ENCODE measurements at regions not wholly inside any gene's neighbourhood (a gene's known extent, or its start where the extent isn't known, plus 50 kb on each side); places are given as distances from the start of the nearest gene placed in this dataset.
"Not testable (repeated sequence)": the region's sequence is repeated elsewhere in the genome, so short reads cannot be mapped to it uniquely, and the experiment has no call there.

GRCh38 chr12:75614396-75614795 is 103.0 kb upstream of the KRR1 start:
- DNase-seq (ENCODE audit: low read depth, low spot score), result not testable (repeated sequence)

GRCh38 chr12:75613981-75614380 is 102.6 kb upstream of the KRR1 start:
- no peak for DNase-seq (ENCODE audit: low read depth, low spot score)

DNA sequence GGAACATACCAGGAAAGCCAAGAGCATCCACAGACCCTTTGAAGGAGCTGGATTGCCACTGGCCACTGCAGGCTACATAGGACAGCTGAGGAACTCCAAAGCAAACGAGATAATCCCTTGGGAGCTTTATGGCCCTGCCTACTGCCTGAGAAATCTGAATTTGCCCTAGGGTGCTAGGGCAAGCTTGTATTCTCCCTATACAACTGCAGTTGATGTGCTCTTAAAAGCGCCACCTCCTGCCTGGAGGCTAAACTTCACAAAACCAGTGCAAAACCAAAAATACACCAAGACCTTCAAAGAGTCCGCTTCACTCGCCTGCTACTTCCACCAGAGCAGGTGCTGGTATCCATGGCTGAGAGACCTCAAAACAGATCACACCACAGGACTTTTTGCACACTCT is 99.6 kb upstream of the KRR1 start:
- no peak for DNase-seq (ENCODE audit: low read depth, low spot score)

DNA sequence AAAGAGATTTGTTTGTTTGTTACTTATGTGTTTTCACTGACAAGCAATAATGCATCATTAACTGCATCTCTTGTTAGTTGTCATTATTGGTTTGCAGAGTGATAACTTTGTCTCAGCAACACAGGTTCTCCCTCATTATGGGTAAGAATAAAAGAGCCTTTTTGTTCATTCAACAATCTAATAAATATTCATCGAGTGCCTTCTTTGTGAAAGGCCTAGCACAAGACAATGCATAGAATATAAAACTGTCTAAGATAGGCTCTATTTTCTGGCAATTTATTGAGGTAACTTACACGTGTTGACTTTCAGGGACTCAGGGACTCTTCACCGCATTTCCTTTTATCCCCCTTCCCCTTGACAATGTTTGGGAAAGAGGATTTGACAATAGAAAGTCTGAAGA is 95.5 kb upstream of the KRR1 start:
- no peak for DNase-seq (ENCODE audit: low read depth, low spot score)

DNA sequence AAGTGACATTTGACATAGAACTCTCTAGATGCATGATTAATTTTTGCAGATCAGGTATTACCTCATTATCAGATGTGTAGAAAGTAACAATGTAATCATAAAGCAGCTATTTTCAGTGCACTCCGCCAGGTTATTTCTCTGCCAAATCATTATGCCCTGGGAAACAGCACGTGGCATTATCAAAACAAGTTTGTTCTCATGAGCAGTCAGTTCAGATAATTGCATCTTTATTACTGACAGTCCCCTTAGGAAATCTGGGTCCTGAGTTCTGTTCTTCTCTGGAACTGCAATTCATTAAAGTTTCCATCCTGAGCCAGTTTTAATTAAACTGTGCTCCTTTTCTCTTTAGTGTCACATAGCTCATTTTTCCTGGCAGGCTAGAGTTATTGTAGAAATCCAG is 94.7 kb upstream of the KRR1 start:
- no peak for DNase-seq (ENCODE audit: low read depth, low spot score)

- no peak for DNase-seq (ENCODE audit: low read depth, low spot score)
These were observed 92.1 kb upstream of the KRR1 start for GRCh38 chr12:75603475-75603874.

GRCh38 chr12:75602106-75602505 is 90.7 kb upstream of the KRR1 start:
- DNase-seq (ENCODE audit: low read depth, low spot score), result no peak

- DNase-seq (ENCODE audit: low read depth, low spot score), result no peak
These were observed 88.7 kb upstream of the KRR1 start for GRCh38 chr12:75600146-75600545.

DNA sequence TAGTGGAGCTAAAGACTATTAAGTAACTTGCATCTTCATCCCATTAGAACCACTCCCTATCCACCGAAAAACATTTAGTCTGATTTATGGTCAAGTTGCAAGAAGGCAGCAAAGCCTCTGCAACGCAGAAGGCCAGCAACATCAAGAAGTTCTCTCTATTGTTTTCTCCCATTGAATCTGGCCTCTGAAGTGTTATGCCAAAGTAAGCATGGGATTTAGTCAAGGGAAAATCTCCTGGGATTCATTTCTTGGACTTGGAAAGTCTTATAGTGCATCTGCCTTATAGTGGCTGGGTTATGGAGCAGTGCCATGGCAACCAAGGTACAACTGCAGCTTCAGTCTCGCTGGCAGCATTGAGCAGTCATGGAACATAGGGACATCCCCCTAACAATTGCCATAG is 87.7 kb upstream of the KRR1 start:
- no peak for DNase-seq (ENCODE audit: low read depth, low spot score)

- DNase-seq (ENCODE audit: low read depth, low spot score), result no peak
These were observed 85.0 kb upstream of the KRR1 start for GRCh38 chr12:75596406-75596805.

- no peak for DNase-seq (ENCODE audit: low read depth, low spot score)
These were observed 81.4 kb upstream of the KRR1 start for GRCh38 chr12:75592638-75593335.

- DNase-seq (ENCODE audit: low read depth, low spot score), result no peak
These were observed 80.7 kb upstream of the KRR1 start for GRCh38 chr12:75592086-75592485.

- no peak for DNase-seq (ENCODE audit: low read depth, low spot score)
These were observed 80.2 kb upstream of the KRR1 start for GRCh38 chr12:75591628-75592027.

GRCh38 chr12:75589801-75590200 is 78.4 kb upstream of the KRR1 start:
- DNase-seq (ENCODE audit: low read depth, low spot score), result no peak

GRCh38 chr12:75587340-75588106 is 76.1 kb upstream of the KRR1 start:
- no peak for DNase-seq (ENCODE audit: low read depth, low spot score)

DNA sequence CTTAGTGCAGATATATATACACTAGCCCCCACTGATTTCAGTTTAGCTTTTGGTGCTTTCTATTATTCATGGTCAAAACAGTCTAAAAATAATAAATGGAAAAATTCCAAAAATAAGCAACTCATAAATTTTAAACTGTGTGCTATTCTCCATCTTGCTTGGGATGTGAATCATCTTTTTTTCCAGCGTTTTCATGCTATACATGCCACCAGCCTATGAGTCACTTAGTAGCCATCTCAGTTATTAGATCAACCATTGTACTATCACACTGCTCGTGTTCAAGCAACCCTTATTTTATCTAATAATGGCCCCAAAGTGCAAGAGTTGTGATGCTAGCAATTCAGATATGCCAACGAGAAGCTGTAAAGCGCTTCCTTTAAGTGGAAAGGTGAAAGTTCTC is 73.9 kb upstream of the KRR1 start:
- no peak for DNase-seq (ENCODE audit: low read depth, low spot score)

GRCh38 chr12:75583355-75583754 is 71.9 kb upstream of the KRR1 start:
- no peak for DNase-seq (ENCODE audit: low read depth, low spot score)

GRCh38 chr12:75581515-75581914 is 70.1 kb upstream of the KRR1 start:
- DNase-seq (ENCODE audit: low read depth, low spot score), result no peak

GRCh38 chr12:75579552-75579951 is 68.1 kb upstream of the KRR1 start:
- DNase-seq (ENCODE audit: low read depth, low spot score), result no peak

- no peak for DNase-seq (ENCODE audit: low read depth, low spot score)
These were observed 67.1 kb upstream of the KRR1 start for GRCh38 chr12:75578546-75578945.

DNA sequence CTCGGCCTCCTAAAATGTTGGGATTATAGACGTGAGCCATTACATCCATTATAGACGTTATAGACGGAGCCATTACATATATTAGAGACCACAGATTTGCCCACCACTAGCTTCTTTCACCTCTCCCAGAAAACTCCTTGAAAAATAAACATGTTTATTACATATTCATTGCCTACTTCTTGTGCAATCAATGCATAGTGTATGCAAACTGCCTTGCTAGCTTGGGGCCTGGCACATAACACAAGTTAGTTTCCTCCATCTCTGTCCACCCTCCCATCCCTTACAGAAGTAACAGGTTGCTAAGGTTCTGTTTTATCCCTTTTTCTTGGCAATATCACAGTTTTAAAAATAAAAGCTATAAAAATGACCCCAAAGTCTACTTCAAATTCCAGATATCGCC is 66.4 kb upstream of the KRR1 start:
- DNase-seq (ENCODE audit: low read depth, low spot score), result no peak

DNA sequence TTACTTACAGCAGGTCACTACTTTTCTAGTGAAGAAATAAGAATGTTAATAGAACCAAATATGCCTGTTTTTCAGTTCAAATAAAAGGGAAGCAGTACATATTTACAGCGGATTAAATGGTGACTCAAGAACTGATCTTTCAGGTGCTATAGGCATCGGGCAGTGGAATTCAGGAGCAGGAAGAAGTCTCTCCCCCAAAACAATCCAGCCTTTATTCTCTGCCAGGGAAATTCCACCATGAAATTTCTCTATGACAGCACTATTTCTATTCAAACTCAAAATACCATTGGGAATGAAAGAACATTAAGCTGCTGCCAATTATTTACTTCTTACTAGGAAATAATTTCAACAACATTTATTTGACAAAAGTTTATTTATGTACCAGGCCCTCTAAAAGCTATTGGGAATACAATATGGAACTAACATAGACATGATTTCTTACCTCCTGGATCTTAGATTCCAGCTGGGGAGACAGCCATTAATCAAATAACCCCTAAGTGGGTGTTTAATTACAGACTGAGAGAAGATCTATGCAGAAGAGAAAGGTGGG is 60.3 kb upstream of the KRR1 start:
- no peak for DNase-seq (ENCODE audit: low read depth, low spot score)

DNA sequence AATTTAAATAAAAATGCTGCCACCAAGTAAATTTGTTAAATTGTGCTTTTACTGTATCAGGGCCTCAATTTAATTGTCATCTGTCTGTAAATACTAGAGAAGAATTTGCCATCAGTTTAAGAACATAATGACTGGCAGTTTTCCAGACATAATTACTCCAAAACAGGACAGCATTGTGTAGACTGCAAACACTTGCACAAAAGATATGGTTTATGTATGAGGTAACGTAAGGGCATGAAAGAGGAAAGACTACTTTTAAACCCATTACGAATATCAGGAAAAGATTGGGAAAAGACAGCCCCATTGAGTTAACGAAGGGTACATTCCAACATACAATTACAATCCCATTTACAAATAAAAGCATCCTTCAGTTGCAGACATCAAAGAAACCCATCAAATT is 59.8 kb upstream of the KRR1 start:
- no peak for DNase-seq (ENCODE audit: low read depth, low spot score)
